GM19035 (cell line): ENCODE measurements at regions not wholly inside any gene's neighbourhood (a gene's known extent, or its start where the extent isn't known, plus 50 kb on each side); places are given as distances from the start of the nearest gene placed in this dataset.
"Not testable (repeated sequence)": the region's sequence is repeated elsewhere in the genome, so short reads cannot be mapped to it uniquely, and the experiment has no call there.

Experiments used
- ATAC-seq: cut with Tn5 transposase; IDR thresholded peaks from one replicate; pipeline ENCODE4 v1.9.1; 2021; ENCODE audit not compliant: unreplicated experiment

- no peak for ATAC-seq
Measured at GRCh38 chr20:12180107-12180661, 262.5 kb downstream of the BTBD3 start.

DNA sequence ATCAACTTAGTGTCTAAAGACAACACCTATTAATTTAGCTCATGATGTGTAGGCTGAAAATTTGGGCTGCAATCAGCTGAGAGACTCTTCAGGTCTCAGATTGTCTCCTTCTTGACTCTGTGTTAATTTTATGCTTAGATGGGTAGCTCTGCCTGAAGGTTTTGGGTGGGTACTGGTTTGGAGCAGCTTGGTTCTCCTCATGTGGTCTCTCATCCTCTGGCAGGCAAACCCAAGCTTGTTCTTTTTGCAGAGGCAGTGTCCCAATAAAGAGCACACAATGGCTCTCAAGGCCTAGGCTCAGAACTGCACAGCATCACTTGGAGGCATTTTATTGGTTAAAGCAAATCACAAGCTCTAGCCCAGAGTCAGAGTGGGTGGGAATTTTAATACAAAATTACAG is 280.6 kb downstream of the BTBD3 start:
- no peak for ATAC-seq

DNA sequence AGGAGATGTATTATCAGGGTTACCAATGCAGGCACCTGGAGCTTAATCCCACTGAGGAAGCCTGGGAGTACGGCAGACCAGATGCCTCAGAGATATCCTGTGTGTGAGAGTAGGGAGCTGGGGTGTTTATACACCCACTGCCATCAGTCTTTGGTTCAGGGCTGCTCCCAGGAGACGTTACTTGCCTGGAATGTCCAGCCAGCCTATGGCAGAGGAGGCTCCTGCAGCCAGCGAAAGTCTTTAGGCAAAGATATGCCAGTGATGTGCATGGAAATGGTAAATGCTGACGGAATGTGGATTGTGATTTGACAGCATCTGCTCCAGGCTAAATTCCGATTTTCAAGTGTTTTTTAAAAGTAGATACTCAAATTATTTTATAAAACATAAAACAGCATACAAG is 282.0 kb downstream of the BTBD3 start:
- no peak for ATAC-seq

GRCh38 chr20:12201289-12201991 is 283.7 kb downstream of the BTBD3 start:
- no peak for ATAC-seq

DNA sequence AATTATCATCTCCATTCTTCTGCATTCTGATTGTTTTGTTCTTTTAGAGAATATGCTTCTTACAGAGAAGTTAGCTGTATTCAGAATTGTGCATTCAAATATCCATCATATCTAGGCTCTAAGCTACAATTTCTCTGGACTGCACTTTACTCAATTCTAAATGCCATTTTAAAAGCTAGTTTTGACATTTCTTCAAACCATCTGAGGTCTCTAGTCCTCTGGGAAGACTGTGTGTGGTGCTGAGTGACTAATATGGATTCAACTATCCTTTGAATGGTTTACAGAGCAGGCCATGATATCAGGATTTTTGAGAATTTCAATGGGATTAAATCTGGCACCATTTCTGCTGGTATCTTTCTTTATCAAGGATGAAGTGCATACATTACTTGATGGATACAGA is 285.7 kb downstream of the BTBD3 start:
- ATAC-seq = no peak

- no peak for ATAC-seq
Measured at GRCh38 chr20:12203981-12204380, 286.3 kb downstream of the BTBD3 start.

- ATAC-seq = no peak
Measured at GRCh38 chr20:12207875-12208274, 290.2 kb downstream of the BTBD3 start.

GRCh38 chr20:12210591-12210990 is 292.9 kb downstream of the BTBD3 start:
- ATAC-seq = no peak

GRCh38 chr20:12211361-12211760 is 293.7 kb downstream of the BTBD3 start:
- ATAC-seq = no peak

- ATAC-seq = no peak
Measured at GRCh38 chr20:12217382-12217781, 299.7 kb downstream of the BTBD3 start.

DNA sequence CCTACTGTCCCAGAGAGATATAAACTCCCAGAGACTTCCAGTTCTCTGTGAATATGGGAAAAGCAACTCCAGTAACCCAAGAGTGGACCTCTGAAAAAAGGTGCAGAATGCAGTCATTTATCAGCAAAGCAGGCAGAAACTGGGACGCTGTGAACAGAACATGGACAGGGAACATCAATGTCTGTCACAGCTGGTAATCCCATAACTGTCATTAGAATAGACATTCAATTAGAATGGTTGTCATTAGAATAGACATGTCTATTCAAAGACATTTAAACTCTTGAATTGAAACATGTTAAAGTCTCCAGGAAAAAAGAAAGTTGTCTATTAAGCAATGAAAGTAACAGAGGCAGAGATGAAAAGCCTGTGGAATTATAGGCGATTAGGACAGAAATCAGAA is 302.1 kb downstream of the BTBD3 start:
- no peak for ATAC-seq

GRCh38 chr20:12223057-12223456 is 305.4 kb downstream of the BTBD3 start:
- no peak for ATAC-seq

- no peak for ATAC-seq
Measured at GRCh38 chr20:12225898-12226297, 308.2 kb downstream of the BTBD3 start.

DNA sequence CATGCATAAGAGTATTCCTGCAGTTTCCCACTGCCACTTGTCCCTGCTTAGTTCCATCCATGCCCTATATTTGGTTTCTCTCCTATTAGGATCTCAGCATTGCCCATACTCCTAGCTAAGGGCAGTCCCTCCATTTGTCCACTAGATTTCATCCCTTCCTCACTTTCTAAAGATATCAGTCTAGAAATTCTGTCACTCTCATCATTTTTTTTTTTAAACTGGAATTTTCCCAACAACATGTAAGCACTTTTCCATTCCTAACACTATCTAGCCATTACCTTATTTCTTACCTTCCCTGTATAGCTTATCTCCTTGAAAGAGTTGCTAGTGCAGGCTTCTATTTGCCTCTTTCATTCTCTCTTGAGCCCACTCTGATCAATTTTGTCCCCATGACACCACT is 312.2 kb downstream of the BTBD3 start:
- no peak for ATAC-seq

DNA sequence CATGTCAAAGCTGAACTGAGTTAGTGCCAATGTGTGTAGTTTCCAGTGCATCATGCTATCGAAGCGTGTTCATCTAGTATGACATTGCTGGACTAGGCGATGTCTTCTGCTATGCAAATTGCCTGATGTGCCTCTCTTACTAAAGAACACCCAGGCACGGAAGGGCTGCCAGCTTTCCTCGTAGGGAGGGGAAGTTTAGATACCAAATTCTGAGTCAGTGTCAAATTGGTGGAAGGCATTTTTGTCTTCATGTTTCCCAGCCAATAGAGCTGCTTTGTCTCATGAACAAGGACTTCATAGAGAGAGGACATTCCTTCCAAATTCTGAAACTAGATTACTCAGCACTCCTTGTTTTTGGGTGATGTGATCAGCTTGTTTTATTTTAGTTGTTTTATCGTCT is 320.1 kb downstream of the BTBD3 start:
- ATAC-seq = no peak

DNA sequence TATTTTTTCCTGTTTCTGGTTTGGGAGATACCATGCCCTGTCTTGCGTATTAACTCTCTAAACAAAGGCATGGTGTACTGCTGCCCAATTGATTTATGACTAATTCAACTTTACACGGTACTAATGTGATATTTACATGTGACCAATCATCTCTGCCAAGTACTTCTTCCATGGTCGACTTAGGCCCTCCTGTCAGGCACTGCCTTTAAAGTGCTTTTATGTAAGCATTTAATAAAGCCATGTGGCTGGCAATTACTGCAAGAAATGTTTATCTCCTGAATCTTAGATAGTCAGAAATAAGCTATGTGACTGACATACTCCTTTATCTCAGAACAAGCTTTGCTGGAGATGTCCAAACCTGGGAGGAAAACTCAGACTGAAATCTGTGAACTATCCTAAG is 323.4 kb downstream of the BTBD3 start:
- no peak for ATAC-seq

DNA sequence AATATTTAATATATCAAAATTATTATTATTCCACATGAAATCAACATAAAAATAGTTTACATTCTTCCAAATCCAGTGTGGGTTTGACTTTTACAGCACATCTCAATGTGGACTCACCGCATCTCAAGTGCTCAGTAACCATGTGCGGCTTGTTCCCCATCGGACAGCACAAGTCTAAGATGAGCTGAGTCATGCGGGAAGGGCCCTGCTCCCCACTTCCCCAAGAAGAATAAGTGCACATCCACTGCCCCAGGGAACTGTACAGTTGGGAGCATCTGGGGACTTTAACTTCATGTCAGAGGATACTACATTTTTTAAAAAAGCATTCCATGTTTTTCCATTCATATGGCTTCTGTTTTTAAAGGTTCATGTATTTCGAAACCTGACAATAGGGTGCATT is 325.6 kb downstream of the BTBD3 start:
- ATAC-seq = no peak

- no peak for ATAC-seq
Measured at GRCh38 chr20:12248481-12248880, 330.8 kb downstream of the BTBD3 start.

DNA sequence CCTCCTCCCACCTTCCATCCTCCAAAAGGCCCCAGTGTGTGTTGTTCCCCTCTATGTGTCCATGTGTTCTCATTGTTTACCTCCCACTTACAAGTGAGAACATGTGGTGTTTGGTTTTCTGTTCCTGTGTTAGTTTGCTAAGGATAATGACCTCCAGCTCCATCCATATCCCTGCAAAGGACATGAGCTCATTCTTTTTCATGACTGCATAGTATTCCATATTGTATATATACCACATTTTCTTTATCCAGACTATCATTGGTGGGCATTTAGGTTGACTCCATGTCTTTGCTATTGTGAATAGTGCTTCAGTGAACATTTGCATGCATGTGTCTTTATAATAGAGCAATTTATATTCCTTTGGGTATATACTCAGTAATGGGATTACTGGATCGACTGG is 333.0 kb downstream of the BTBD3 start:
- not testable (repeated sequence) for ATAC-seq

GRCh38 chr20:12252793-12253192 is 335.1 kb downstream of the BTBD3 start:
- ATAC-seq = no peak

DNA sequence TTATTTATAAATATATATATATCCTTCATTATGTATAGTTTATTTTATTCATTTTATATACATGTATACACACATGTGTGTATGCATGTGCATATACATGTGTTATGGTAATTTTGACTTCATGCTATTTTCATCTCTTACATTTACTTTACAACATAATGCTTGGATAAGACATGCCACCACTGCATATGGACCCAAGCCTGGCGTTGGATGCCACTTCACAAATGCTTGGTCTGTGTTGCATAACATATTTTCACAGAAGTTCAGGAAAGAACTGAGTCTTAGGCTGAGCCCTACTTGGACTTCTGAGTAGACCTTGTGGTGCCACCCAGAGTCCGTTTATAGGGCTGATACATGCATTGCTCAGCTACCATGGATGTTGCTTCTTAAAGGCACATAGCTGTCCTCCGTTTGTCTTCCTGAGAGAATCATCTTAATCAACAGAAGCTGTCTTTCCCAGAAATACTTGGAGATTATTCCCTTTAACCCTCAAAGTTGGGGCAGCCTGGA is 337.8 kb downstream of the BTBD3 start:
- no peak for ATAC-seq

- ATAC-seq = no peak
Measured at GRCh38 chr20:12256806-12257205, 339.1 kb downstream of the BTBD3 start.

- no peak for ATAC-seq
Measured at GRCh38 chr20:12262747-12263146, 345.1 kb downstream of the BTBD3 start.
